PC-3 (cell line): ENCODE measurements at regions not wholly inside any gene's neighbourhood (a gene's known extent, or its start where the extent isn't known, plus 50 kb on each side); places are given as distances from the start of the nearest gene placed in this dataset.

ENCODE experiments used
- ATAC-seq: fragments of 200-7000 bp; cut with Tn5 transposase; 2 replicates; pipeline ENCODE4 v1.9.1; 2020; ENCODE audit warnings: mild to moderate bottlenecking, moderate library complexity
- BruUV-seq: library from RNA; stranded (reverse); fragments of 400-500 nt; replicated peaks from 2 replicates; lab custom pipeline; 2021; lab: Mats Ljungman, UMichigan
- CTCF ChIA-PET: fragments of 300-600 bp; sonication (Branson Sonifier 250); formaldehyde crosslinking; loops from one replicate; lab custom pipeline; 2022; ENCODE audit warnings: antibody characterized with exemption; lab: Charles Lee
- POLR2A ChIA-PET: fragments of 300-600 bp; sonication (Branson Sonifier 250); formaldehyde crosslinking; loops from one replicate; lab custom pipeline; 2022; ENCODE audit warnings: antibody characterized with exemption; ENCODE audit not compliant: unreplicated experiment; lab: Charles Lee
- DNase-seq: peaks from one replicate; pipeline ENCODE4 v3.0.0-alpha.2; 2015
- H2AFZ ChIP-seq: fragments of 300-600 bp; sonication (generic); 2 replicates; pipeline ENCODE4 v1.6.0; 2016; ENCODE audit warnings: antibody characterized with exemption, low read length
- H3F3A ChIP-seq: fragments of 300-600 bp; sonication (generic); one replicate; pipeline ENCODE4 v1.6.0; 2017; ENCODE audit warnings: antibody characterized with exemption, low read length, control low read depth, mild to moderate bottlenecking; ENCODE audit not compliant: unreplicated experiment
- H3K27ac ChIP-seq: fragments of 300-600 bp; sonication (generic); 2 replicates; pipeline ENCODE4 v1.5.1; 2016; ENCODE audit warnings: mild to moderate bottlenecking, low read length
- H3K27me3 ChIP-seq: fragments of 300-600 bp; sonication (generic); 2 replicates; pipeline ENCODE4 v1.6.1; 2016; ENCODE audit warnings: low read length, mixed read lengths
- H3K36me3 ChIP-seq: fragments of 300-600 bp; sonication (generic); 2 replicates; pipeline ENCODE4 v1.6.1; 2016; ENCODE audit warnings: low read depth, mixed run types, low read length, mixed read lengths
- H3K4me1 ChIP-seq: fragments of 300-600 bp; sonication (generic); 2 replicates; pipeline ENCODE4 v1.5.1; 2016; ENCODE audit warnings: low read length; ENCODE audit not compliant: insufficient read depth
- H3K4me2 ChIP-seq: fragments of 300-600 bp; sonication (generic); 2 replicates; pipeline ENCODE4 v1.6.0; 2016; ENCODE audit warnings: low read length
- H3K4me3 ChIP-seq: fragments of 300-600 bp; sonication (generic); 2 replicates; pipeline ENCODE4 v1.5.1; 2016; ENCODE audit warnings: mild to moderate bottlenecking, low read length, mixed read lengths
- H3K79me2 ChIP-seq: fragments of 300-600 bp; sonication (generic); 2 replicates; pipeline ENCODE4 v1.6.1; 2017; ENCODE audit warnings: low read length, mixed read lengths
- H3K9ac ChIP-seq: fragments of 300-600 bp; sonication (generic); 2 replicates; pipeline ENCODE4 v1.6.0; 2016; ENCODE audit warnings: mild to moderate bottlenecking, low read length
- H3K9me2 ChIP-seq: fragments of 300-600 bp; sonication (generic); replicated peaks from 2 replicates; pipeline ENCODE4 v1.6.1; 2016; ENCODE audit warnings: mixed run types, low read length, mixed read lengths
- H3K9me3 ChIP-seq: fragments of 300-600 bp; sonication (generic); 2 replicates; pipeline ENCODE4 v1.6.1; 2016; ENCODE audit warnings: low read length, mixed read lengths
- H4K20me1 ChIP-seq: fragments of 300-600 bp; sonication (generic); 2 replicates; pipeline ENCODE4 v1.6.1; 2016; ENCODE audit warnings: low read length, mixed read lengths
- CTCF ChIP-seq: fragments of 300-600 bp; sonication (generic); conservative IDR thresholded peaks from 2 replicates; pipeline ENCODE4 v1.5.1; 2017; ENCODE audit warnings: antibody characterized with exemption, low read depth, mild to moderate bottlenecking, low read length
- EZH2 ChIP-seq: fragments of 300-600 bp; sonication (generic); IDR thresholded peaks from one replicate; pipeline ENCODE4 v1.6.1; 2017; ENCODE audit warnings: antibody characterized with exemption, mild to moderate bottlenecking, low read length; ENCODE audit not compliant: unreplicated experiment
- EZH2phosphoT487 ChIP-seq: fragments of 300-600 bp; sonication (generic); IDR thresholded peaks from 2 replicates; pipeline ENCODE4 v1.6.1; 2018; ENCODE audit warnings: mild to moderate bottlenecking, antibody characterized with exemption, low read length, borderline replicate concordance
- intact Hi-C: fragments of 100-400 bp; cut with micrococcal nuclease; formaldehyde crosslinking; loops from 2 replicates; pipeline ENCODE4 v1.9.0; 2023

DNA sequence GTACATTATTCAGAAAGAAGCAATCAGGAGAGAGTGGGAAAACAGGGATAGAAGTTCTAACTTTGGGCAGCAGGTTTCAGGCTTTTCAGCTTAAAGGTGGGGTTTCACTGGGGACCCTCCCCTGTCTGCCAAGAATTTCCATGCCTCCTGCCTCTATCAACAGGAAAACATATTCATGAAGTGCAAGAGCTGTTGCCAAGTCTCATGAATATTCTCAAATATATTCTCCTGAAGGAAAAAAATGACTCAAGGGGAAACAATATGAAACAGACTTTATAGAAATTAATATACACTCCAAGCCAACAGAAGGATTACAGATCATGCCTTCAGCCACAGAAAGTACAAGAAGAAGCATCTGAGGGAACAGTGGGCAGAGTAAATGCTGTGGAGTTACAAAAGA lies 713.3 kb upstream of the ADAMTS5 start:
- Histone ChIP-seq H3F3A (no peaks in the 10 kb centered on the region), H3K27ac (no peak overlapping the region), H3K36me3 (no peaks in the 10 kb centered on the region), H3K9ac (no peak overlapping the region), H3K4me2 (no peak overlapping the region), H4K20me1 (no peaks in the 10 kb centered on the region), H3K9me3 (no peaks in the 10 kb centered on the region), H2AFZ (no peak overlapping the region), H3K4me1 (no peaks in the 10 kb centered on the region), H3K9me2 (no peaks in the 10 kb centered on the region), H3K79me2 (no peaks in the 10 kb centered on the region), H3K4me3 (no peak overlapping the region), H3K27me3 (no peaks in the 10 kb centered on the region)
- no peak for ATAC-seq
- intact Hi-C loops, result loop anchor here (5.0 kb wide), 1 partner anchor 33 kb away; no protein-coding TSS in a partner anchor
- ChIA-PET POLR2A (no interaction called here), CTCF (no interaction called here)
- BruUV-seq, result no TSS peak
- DNase-seq, result no peak
- TF ChIP-seq EZH2phosphoT487 (no peak), CTCF (no peak), EZH2 (no peak)

- Histone ChIP-seq H3K9ac (no peak overlapping the region), H3K4me3 (no peak overlapping the region), H2AFZ (no peak overlapping the region), H3K79me2 (no peaks in the 10 kb centered on the region), H3F3A (no peaks in the 10 kb centered on the region), H3K4me1 (no peaks in the 10 kb centered on the region), H3K4me2 (no peak overlapping the region), H3K27me3 (no peaks in the 10 kb centered on the region), H3K36me3 (no peaks in the 10 kb centered on the region), H4K20me1 (no peaks in the 10 kb centered on the region), H3K9me2 (no peaks in the 10 kb centered on the region), H3K9me3 (no peaks in the 10 kb centered on the region), H3K27ac (no peak overlapping the region)
- ChIA-PET POLR2A (no interaction called here), CTCF (no interaction called here)
- no TSS peak for BruUV-seq
- no peak for ATAC-seq
- TF ChIP-seq CTCF (no peak), EZH2 (no peak), EZH2phosphoT487 (no peak)
- intact Hi-C loops, result no loop called here
- no peak for DNase-seq
Observed at GRCh38 chr21:27678511-27678910, 711.6 kb upstream of the ADAMTS5 start.

DNA sequence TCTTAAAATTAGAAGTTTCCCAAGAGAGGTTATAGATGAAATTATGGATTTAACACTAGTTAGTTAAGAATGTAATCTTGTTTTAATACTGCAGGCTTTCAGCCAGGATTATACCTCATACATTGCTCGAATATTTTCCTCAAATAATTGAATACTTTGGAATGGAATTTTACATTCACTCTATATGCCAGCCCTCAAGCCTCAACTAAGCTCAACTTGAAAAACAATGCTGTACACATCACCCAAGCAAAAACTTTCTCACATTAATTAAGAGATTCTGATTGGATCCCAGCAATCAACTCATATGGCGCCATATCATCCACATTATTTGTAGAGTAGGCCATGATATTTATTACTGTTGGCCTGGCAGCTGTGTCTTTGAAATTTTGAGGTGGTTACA lies 710.7 kb upstream of the ADAMTS5 start:
- Histone ChIP-seq H3F3A (no peaks in the 10 kb centered on the region), H3K9me2 (no peaks in the 10 kb centered on the region), H3K79me2 (no peaks in the 10 kb centered on the region), H3K36me3 (no peaks in the 10 kb centered on the region), H3K9me3 (no peaks in the 10 kb centered on the region), H3K4me3 (no peak overlapping the region), H4K20me1 (no peaks in the 10 kb centered on the region), H3K27ac (no peak overlapping the region), H2AFZ (no peak overlapping the region), H3K9ac (no peak overlapping the region), H3K4me2 (no peak overlapping the region), H3K4me1 (no peaks in the 10 kb centered on the region), H3K27me3 (no peaks in the 10 kb centered on the region)
- DNase-seq (no peak), ATAC-seq (no peak)
- no TSS peak for BruUV-seq
- intact Hi-C loops, result no loop called here
- ChIA-PET CTCF (no interaction called here), POLR2A (no interaction called here)
- no peak for TF ChIP-seq EZH2phosphoT487
- no peak for TF ChIP-seq CTCF
- no peak for TF ChIP-seq EZH2
